ENCODE measurements at regions not wholly inside any gene's neighbourhood (a gene's known extent, or its start where the extent isn't known, plus 50 kb on each side); places are given as distances from the start of the nearest gene placed in this dataset.

DNA sequence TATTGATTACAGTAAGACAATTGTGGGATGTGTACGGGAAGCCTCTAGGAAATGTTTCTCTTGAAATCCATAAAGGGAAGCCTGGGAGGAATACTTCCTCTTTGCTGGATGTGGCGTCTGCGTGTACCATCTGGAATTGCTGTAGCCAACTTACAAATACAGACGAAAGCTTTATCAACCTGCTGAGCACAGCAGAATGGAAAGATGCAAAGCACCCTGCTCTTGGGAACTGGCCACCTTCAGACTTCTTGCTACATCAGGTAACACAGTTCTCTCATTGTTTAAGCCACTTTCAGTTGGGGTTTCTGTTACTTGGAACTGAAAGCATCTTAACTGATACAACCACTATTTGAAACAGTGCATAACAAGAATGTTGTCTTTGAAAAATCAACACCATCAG, 213.8 kb downstream of the HRH4 start:
- no peak for DNase-seq

DNA sequence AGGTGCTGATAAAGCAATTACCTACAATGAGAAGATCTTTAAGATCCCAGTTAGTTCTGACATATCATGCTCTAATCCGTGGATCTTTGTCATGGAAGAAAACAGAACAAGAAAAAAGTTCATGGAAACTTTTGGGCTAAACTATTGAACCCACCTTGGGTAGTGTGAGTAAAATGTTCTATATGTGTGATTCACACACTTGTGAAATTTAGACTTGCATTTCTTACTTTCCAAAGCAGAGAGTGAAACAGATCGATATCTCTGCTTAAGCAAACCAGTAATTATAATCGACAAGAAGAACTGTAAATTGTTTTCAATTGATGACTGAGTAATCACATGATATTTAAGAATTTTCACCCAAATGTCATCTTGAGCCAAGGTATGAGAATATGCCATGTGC, 214.2 kb downstream of the HRH4 start:
- no peak for DNase-seq

DNA sequence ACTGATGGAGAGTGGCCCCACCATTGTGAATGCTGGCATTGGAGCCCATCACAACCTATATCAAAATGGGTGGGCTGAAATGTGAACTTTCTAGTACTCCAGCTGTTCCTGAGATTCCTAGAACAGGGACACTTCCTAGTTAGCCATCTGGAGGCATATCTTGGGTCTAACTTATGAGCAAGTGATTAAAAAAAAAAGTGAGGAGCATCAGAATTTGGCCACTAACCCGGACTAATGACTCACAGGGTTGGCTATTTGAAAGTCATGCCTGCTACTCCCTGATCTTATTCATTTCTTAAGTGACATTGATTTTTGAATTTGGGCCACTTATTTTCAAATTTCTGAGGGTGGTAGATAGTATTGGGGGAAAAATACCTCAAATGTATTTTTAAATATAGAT, 216.6 kb downstream of the HRH4 start:
- DNase-seq: no peak

DNA sequence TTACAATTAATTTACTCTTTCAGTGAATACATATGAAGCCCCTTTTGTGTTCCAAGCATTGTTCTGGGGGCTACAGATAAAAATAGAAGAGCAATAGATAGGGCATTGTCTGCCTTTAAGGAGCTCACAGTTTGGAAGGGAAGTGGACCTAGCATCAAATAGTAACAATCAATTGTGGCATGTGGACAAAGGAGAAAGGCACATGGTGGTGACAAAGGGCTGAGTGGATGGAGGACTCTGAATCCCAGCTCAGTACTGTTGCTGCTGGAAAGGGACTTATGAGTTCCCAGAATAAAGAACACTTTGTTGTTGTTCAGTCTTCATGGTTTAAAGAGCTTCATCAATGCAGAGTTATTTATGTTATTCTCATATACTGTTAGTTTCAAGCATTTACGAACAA, 217.7 kb downstream of the HRH4 start:
- no peak for DNase-seq

DNA sequence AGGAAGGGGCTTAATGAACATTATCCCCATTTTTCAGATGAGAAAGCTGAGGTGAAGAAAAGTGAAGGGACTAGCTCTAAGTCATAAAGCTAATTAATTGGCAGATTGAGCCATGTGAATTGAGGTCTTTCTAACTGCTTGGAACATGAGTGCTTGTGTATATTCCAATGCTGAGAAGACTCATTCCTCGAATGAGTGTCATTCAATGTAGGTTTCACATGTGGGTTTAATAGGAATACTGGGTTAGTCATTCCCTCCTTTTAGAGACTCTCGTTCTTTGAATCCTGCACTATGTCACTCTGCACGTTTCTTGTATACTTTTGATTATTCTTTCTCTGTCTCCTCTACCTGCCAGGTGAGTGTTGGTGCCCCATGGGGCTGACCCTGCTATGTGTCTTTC, 218.2 kb downstream of the HRH4 start:
- no peak for DNase-seq

DNA sequence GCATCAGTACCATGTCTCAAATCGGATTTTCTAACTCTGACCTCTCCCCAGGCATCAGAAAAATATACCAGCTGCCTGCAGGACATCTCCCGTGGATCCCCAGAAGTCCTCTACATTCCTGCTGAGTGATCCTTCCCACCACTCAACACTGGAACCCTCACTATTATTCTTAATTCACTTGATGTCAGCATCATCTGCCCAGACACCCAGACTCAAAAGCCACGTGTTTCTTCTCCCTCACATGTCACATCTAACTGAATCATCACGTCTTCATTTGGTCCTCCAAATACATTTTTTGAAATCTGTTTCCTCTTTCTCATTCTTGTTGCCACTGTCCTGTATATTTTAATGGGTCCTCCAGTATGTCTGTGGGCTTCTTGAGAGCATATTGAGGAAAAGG, 218.6 kb downstream of the HRH4 start:
- DNase-seq: no peak

DNA sequence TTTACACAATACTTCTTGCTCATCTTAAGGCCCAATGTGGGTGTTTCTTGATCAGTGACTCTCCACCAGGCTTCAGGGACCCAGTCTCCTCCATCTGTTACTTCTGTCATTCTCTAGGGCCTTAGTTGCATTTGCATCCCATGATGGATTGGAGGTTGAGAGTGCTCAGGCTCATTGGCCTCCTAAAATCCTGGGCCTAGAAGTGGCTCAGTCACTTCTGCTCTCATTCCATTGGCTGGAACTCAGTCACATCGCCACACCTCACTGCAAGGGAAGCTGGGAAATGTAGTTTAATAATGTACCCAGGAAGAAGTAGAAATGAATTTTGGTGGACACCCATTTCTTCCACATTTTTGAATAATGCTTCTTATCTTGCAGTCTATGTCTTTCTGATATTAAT, 223.5 kb downstream of the HRH4 start:
- DNase-seq: no peak

DNA sequence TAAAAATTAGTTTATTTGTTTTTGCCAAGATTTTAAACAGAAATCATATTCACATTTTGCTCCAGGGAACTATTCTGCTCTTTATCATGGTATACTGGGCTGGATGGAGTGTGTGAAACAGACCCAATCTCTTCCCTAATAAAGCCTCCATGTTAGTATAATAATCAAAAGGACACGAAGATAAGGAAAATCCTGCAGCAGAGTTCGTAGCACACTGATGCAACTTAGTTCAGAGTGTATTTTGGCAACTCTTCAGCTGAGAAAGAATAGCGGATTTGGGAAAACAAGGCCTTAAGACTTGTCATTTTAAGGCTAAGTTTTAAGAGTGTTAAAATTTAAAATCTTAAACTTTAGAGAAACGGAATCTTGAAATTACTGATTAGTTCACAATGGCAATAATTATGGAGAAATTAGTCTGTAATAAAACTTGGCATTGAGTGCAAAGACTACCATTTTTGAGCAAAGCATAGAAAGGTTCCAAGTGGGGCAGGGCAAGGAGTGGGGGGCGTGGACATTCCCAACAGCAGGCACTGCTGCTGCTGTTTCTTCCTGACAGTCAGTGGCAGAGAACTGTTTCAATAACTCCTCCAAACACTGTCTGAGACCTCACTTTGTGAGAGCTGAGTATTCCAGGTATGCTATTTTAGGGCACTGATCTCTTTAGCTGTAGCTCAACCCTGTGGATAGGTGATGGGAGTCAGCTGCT, 225.0 kb downstream of the HRH4 start:
- no peak for DNase-seq

DNA sequence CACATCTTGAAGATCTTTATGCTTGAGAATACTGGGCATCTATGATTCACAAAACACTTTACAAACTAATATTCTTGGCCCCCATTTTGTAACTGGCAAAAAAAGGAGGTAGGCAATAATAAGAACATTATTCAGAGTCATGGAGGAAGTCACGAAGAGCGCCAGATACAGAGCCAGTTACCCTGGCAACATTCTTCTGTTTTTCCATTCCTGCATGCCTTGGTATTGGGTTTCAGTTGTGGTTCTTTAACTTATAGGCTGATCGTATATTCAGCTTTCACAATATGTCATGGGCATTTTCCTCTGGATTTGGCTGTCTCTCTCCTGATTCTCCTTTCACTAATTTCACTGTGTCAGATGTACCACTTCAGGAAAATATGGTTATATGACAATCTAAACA, 234.7 kb downstream of the HRH4 start:
- no peak for DNase-seq

DNA sequence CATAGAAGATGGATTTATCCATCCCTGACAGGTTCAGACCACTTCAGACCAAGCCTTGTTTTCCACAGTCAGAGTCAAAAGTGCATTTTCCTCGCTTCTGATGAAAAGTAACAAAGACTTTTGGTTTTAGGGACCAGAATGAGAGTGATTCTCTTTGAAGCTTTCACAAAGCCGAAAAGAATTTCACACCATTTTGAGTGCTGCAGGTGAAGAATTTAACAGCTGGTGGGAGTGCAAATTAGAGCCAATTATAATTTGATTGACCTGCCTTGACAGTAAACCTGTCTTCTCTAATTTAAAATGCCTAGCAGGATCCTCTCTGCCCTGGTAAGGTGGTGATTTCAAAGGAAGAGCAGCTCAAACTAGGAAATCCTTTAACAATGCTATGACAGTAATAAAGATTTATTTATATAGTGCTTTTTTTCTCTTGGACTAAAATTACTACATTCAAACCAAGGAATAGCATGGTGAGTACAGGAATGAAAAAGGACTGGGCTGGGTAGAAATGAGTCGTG, 241.6 kb downstream of the HRH4 start:
- no peak for DNase-seq

DNA sequence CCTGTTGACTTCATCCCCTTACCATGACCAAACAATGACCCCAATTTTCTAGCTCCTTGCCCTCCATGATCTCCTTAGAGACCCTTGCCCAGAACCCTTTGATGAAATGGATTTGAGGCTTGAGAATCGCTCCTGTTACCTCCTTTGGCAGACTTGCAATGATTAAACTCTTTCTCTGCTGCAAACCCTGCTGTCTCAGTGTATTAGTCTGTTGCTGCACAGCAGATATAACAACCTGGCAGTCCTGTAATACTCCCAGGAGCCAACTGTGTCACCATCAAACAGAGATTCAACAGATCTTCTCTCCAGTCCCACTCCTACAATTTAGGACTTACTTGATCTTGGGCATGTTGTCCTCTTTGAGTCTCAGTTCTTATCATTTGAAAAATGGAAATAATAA, 242.9 kb downstream of the HRH4 start:
- no peak for DNase-seq

DNA sequence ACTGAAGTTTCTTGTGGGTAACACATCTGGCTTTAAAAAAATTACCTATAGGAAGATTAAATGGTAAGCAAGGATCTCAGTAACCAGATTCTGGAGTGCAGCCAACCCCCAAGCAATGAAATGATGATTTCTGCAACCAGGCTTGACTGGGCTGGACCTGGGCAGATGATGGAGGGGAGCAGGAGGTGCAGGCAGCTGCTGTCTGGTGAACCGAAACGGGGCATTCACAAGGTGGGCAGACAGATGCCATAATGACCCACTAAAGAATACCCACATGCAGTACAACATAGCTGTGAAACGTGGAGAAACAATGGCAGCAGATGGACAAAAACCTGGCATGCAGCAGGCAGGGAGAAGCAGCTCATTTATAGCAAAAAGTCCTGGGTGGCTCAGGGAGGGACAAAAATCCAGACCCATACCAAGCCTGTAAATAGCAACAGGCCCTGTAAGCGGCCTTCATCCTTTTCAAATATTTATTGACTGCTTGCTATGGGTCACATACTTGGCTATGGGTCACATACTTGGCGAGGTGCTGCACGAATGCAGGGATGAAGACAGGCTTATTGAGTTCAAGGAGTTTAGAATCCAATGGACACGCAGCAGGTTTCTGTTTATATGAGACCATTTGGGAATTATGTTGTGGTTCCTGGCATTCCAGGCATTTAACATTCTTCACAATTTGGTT, 244.7 kb downstream of the HRH4 start:
- DNase-seq: no peak

DNA sequence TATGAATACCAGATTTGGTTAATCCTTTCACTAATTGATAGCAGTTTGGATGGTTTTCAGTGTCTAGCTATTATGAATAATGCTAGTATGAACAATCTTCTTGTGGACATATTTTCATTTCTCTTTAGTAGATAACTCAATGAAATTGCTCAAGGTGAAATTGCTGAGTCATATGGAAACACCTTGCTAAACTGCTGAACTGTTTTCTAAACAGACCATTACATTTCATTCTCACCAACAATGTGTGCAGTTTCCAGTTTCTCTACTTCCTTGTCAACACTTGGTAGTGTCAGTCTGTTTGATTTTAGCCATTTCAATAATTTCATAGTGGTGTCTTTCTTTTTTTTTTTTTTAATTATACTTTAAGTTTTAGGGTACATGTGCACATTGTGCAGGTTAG, 250.0 kb downstream of the HRH4 start:
- DNase-seq: no peak

DNA sequence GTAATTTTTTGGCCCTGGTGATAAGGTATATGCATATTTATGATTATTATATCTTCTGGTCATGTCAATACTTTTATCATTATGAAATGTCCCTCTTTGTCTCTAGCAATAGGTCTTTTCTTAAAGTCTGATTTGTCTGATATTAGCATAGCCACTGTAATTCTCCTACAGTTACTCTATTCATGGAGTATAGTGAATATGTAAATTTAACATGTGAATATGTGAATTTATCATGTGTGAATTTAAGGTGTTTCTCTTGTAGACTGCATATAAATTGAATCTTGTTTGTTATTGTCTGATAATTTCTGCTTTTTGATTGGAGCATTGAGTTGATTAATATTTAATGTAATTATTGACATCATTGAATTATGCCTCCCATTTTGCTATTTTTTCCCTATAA, 259.4 kb downstream of the HRH4 start:
- no peak for DNase-seq

DNA sequence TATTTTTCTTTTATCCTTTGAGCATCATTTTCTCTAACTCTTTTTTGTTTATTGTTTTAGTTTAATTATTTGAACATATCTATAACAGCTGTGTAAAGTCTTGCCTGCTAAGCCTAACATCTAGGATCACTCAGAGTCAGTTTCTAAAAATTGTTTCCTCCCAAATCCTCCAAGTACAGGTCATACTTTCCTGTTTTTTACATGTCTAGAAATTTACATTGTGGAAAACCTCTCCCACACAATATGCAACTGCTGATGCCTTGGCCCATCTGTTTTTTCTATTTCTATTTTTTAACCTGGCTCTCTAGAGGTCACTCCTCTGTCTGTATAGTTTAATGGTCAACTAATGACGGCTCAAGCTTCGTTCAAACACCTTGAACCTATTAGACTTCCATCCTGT, 261.0 kb downstream of the HRH4 start:
- no peak for DNase-seq

DNA sequence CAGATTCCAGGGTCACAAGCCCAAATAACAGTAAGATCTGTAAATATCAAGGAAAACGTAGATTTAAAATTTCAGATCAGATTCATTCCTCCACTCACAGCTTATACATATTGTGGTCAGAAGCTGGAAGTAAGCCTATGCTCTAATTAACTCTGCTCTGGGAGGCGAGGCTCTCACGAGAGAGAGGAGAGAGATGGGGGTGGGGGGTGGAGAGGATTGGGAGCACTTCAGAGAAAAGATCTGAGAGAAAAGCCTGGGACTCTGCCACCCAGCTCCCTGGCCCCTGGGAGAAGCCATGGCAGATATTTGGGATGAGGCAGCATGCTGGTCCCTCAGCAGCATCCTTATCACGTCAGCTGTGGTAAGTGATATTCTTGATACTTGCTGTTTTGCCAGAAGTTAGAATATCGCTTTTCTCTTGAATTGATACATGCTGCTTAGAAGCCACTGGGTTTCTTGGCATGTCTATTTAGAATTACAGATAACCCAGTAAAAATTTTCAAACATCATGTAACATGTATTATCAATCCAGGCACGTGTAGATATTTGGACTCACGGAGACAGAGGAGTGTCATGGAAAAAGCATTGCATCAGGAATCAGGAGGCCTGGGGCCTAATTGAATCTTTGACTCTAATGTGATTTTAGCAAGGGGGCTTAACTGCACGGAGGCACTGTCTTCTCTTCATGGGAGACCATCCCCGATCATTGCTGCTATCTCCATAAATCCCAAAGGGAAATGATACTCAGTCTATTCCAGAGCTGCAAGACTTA, 265.4 kb downstream of the HRH4 start:
- DNase-seq: no peak

DNA sequence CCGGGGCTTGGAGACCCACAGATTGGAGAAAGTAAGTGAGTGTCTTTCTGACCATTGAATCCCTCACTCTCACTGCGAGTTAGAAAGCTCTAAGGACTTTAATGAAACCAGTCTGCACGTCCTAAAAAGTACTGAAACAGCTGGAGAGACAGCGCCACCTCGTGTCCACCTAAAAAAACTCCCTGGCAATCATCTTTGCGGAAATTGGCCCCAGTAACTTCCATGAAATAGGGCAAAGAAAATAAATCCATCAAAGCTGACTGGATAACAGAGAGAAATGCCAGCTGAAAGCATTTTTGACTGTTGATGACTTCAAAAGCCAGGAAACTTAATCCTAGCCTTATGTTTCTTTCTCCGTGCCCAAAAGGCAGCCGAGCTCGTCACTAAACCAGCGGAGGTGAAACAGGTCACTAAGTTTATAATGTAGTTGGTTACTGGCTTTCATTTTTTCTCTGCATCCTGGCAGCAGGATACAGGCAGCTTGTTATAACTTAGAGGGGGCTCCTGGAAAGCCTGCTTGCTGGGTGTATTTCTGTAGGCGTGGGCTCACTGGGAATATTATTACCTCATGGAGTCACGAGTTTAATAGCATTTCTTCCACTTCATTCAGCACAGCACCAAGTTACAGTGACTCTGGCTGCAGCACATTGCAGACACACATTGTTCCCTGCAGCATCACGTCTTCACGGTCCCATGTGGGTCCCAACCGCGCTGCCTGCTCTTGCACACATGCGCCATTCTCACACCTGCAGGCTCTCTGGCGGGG, 266.5 kb downstream of the HRH4 start:
- peak; percentile 61 for DNase-seq

DNA sequence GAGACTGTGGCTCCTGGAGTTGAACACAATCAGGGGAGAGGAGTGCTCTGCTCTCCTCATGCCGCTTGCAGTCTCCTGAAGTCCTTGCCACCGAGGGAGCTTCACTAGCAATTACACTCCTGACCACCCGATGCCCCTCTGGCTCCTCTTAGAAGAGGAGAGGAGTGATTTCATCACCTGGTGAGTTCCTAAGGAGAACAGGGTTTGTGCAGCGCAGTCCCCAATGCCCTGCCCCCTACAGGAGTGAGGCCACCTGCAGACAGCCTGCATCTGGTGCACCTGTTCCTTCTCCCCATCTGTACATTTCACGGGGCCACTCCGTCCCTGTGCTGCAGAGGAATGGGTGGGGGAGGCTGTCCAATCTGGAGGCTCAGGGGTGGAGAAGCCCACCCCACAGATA, 267.2 kb downstream of the HRH4 start:
- no peak for DNase-seq

DNA sequence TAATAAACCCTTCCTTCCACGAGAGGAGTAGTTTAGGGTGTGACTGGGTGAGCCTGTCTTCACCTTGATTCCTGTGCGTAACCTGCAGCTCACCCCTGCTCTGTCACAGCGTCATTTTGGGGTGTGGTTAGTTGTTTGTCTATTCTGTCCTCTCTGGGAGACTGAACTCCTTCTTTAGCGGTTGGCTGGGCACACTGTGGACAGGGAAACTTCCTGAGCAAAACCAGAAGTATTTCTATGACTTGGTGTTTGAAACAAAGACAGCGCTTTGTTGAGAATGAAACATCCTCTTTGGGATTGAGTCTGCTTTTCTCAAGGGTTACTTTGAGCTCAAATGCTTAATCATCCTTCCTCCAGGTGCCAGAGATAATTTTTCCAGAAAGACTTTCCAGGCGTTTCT, 270.7 kb downstream of the HRH4 start:
- DNase-seq: no peak

DNA sequence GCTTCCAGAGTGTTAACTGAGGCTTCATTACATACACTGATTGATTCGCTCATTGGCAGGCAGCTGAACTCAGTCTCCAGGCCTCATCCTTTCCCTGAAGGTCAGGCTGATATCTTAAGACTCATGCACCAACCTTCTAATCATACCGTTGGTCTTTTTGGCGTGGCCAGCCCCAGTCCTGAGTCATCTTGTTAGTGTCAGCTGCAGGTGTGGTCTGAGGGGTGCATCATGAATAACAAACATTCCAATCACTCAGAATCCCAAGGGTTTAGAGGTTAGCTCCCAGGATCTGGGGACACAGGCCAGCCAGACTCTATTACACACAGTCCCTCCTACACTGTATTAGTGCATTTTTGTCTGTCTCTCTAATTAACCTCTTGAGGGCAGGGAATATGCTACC, 271.5 kb downstream of the HRH4 start:
- no peak for DNase-seq

DNA sequence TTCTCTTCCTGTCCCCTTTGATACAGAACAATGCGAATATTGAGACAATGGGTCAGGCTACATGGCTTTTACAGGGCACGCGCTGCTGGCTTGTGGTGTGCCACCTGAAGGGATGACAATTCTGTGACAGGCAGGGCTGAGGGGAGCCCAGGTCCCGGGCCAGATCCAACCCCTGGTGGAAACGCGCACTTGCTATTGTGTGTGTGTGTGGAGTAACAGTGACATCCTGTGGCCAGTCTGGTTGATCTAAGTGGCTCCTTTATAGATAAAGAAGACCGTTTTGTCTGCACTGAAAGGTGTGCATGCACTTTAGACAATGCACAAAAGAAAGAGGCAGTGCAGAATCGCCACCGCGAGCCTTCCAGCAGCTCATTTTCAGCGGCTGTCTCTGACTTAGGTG, 273.6 kb downstream of the HRH4 start:
- peak; percentile 35 for DNase-seq

DNA sequence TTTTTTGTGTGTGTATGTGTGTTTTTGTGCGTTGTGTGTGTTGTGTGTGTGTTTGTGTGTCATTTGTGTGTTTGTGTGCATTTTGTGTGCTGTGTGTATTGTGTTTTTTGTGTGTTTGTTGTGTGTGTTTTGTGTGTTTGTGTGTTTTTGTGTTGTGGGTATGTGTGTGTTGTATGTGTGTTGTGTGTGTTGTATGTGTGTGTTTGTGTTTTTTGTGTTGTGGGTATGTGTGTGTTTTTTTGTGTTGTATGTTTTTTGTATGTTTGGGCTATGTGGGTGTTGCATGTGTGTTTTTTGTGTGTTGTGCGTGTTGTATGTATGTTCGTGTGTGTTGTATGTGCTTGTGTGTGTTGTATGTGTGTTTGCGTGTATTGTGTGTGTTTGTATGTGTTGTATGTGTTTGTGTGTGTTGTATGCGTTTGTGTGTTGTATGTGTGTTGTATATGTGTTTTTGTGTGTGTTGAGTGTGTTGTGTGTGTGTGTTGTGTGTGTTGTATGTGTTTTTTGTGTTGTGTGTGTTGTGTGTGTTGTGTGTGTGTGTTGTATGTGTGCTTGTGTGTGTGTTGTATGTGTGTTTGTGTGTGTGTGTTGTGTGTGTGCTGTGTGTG, 275.3 kb downstream of the HRH4 start:
- no peak for DNase-seq
